DND-41 (cell line): ENCODE measurements at regions not wholly inside any gene's neighbourhood (a gene's known extent, or its start where the extent isn't known, plus 50 kb on each side); places are given as distances from the start of the nearest gene placed in this dataset.

Experiments
- ATAC-seq: fragments of 200-7000 bp; cut with Tn5 transposase; 3 replicates; pipeline ENCODE4 v1.9.1; 2021; ENCODE audit warnings: low read depth; ENCODE audit not compliant: insufficient read depth
- DNase-seq: peaks from one replicate; pipeline ENCODE4 v3.0.0-alpha.2; 2020
- H2AFZ ChIP-seq: 2 replicates; pipeline ENCODE4 v1.6.0; 2012; ENCODE audit warnings: low read depth, low read length
- H3K27ac ChIP-seq: 2 replicates; pipeline ENCODE4 v1.5.1; 2012; ENCODE audit warnings: low read length, inconsistent platforms
- H3K27me3 ChIP-seq: fragments of 200-600 bp; sonication (generic); 2 replicates; pipeline ENCODE4 v1.6.0; 2012; ENCODE audit warnings: low read length, mild to moderate bottlenecking, inconsistent platforms; ENCODE audit not compliant: insufficient read depth, poor library complexity
- H3K36me3 ChIP-seq: 2 replicates; pipeline ENCODE4 v1.5.1; 2012; ENCODE audit warnings: low read length, inconsistent platforms; ENCODE audit not compliant: insufficient read depth
- H3K4me1 ChIP-seq: 2 replicates; pipeline ENCODE4 v1.5.1; 2012; ENCODE audit warnings: mild to moderate bottlenecking, low read length; ENCODE audit not compliant: insufficient read depth
- H3K4me2 ChIP-seq: 2 replicates; pipeline ENCODE4 v1.6.0; 2012; ENCODE audit warnings: mild to moderate bottlenecking, moderate library complexity, low read length, inconsistent platforms; ENCODE audit not compliant: insufficient read depth
- H3K4me3 ChIP-seq, 2 experiments: fragments of 200-600 bp in 1 of 2; shearing (Covaris generic) in 1 of 2; 2 replicates each; pipeline ENCODE4 v1.5.1; 2012 to 2016; ENCODE audit warnings: inconsistent platforms in 2 of 2, low read length in 2 of 2, mild to moderate bottlenecking in 2 of 2, low read depth in 1 of 2, moderate library complexity in 1 of 2
- H3K79me2 ChIP-seq: 2 replicates; pipeline ENCODE4 v1.6.0; 2012; ENCODE audit warnings: low read length, inconsistent platforms; ENCODE audit not compliant: insufficient read depth
- H3K9ac ChIP-seq: 2 replicates; pipeline ENCODE4 v1.6.0; 2012; ENCODE audit warnings: low read depth, mild to moderate bottlenecking, inconsistent platforms, low read length, moderate library complexity
- H3K9me3 ChIP-seq: 2 replicates; pipeline ENCODE4 v1.5.1; 2012; ENCODE audit warnings: low read length, moderate library complexity, mild to moderate bottlenecking, inconsistent platforms; ENCODE audit not compliant: insufficient read depth, severe bottlenecking
- H4K20me1 ChIP-seq: 2 replicates; pipeline ENCODE4 v1.6.0; 2012; ENCODE audit warnings: low read length; ENCODE audit not compliant: insufficient read depth
- EZH2 ChIP-seq: IDR thresholded peaks from 3 replicates; pipeline ENCODE4 v1.6.1; 2012; ENCODE audit warnings: borderline replicate concordance, low read depth, mild to moderate bottlenecking, moderate library complexity, low read length, inconsistent platforms; ENCODE audit not compliant: severe bottlenecking
- TF ChIP-seq, protein P1 (sequence below): IDR thresholded peaks from 2 replicates; pipeline ENCODE4 v1.5.1; 2012; ENCODE audit warnings: borderline replicate concordance, low read length, moderate library complexity, mild to moderate bottlenecking; ENCODE audit not compliant: poor library complexity, severe bottlenecking; ENCODE audit errors: extremely low read depth

DNA sequence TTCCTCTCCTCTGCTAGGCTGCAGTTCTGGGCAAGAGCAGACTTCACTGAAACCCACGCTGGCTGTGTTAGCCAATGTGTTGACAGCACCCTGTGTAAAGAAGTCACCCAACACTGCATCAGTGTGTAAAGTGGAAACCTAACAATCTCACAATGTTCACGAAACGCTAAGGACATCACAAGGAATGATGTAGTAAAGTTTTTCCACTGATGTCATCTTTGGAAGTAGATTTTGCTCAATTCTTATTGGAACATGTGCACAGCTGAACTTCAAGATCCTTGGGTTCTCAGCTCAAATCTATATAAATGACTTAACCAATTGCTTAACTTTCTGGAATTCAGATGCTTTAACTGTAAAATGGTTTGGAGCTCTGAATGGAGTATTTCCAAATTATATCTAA is 1112.5 kb downstream of the TSN start:
- Histone ChIP-seq H4K20me1 (no peaks in the 10 kb centered on the region), H3K27ac (no peak overlapping the region), H2AFZ (no peak overlapping the region), H3K4me2 (no peak overlapping the region), H3K4me3 (no peak overlapping the region), H3K36me3 (no peaks in the 10 kb centered on the region), H3K79me2 (no peaks in the 10 kb centered on the region), H3K9me3 (no peaks in the 10 kb centered on the region), H3K27me3 (no peaks in the 10 kb centered on the region), H3K9ac (no peak overlapping the region), H3K4me1 (no peaks in the 10 kb centered on the region)
- DNase-seq (no peak), ATAC-seq (no peak)
- TF ChIP-seq EZH2 = no peak
- TF ChIP-seq, protein P1, sequence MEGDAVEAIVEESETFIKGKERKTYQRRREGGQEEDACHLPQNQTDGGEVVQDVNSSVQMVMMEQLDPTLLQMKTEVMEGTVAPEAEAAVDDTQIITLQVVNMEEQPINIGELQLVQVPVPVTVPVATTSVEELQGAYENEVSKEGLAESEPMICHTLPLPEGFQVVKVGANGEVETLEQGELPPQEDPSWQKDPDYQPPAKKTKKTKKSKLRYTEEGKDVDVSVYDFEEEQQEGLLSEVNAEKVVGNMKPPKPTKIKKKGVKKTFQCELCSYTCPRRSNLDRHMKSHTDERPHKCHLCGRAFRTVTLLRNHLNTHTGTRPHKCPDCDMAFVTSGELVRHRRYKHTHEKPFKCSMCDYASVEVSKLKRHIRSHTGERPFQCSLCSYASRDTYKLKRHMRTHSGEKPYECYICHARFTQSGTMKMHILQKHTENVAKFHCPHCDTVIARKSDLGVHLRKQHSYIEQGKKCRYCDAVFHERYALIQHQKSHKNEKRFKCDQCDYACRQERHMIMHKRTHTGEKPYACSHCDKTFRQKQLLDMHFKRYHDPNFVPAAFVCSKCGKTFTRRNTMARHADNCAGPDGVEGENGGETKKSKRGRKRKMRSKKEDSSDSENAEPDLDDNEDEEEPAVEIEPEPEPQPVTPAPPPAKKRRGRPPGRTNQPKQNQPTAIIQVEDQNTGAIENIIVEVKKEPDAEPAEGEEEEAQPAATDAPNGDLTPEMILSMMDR = no peak

DNA sequence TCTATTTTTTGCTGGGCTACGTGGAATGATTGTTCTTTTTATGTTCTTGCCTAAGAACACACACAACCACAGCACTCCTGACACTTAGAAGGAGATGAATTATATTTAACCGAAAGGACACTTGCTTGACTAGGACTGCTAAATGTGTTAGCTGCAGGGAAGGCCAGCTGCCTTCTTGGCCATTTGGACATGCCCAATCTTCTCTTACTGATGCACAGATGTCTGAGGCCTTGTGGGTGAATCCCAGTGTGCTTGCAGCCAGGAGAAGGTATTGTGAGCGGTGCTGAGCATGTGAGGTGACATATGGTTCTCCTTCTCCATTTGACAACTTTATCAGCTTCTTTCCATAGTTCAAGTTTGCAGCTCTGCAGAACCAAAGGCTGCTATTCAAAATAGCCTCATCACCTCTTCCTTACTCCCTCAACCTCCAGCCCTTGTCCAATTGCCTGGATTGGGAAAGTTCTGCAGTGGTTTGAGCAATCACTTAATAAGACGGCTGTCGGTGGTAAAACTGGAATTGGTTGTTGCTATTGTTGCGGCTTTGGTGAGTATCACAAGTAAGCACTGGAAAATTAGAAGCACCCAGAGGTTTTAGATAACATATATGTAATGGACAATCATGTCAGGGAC is 1113.3 kb downstream of the TSN start:
- H3K27ac ChIP-seq = no peak overlapping the region
- DNase-seq = no peak
- no peak overlapping the region for H3K9ac ChIP-seq
- H3K36me3 ChIP-seq = no peaks in the 10 kb centered on the region
- TF ChIP-seq, protein P1 = no peak
- no peak overlapping the region for H2AFZ ChIP-seq
- no peak overlapping the region for H3K4me3 ChIP-seq
- ATAC-seq = no peak
- H3K79me2 ChIP-seq = no peaks in the 10 kb centered on the region
- H3K27me3 ChIP-seq = no peaks in the 10 kb centered on the region
- H3K4me2 ChIP-seq = no peak overlapping the region
- no peaks in the 10 kb centered on the region for H4K20me1 ChIP-seq
- no peaks in the 10 kb centered on the region for H3K9me3 ChIP-seq
- no peaks in the 10 kb centered on the region for H3K4me1 ChIP-seq

DNA sequence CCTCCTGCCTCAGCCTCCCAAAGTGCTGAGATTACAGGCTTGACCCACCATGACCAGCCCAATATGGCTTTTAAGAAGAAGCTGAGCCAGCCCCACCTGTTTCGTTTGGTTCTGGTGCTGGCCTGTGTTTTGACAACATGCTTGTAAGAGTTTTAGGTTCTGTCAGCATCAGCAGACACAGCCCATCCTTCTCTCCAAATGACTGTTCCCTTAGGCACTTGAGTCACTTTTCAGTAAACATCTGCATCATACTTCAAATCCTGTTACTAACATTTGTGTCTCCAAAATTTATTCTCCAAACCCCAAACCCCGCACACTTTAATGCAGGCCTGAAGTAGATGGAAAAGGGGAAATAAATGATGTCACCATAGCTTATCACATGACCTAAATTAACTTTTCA is 1118.5 kb downstream of the TSN start:
- H4K20me1 ChIP-seq = no peaks in the 10 kb centered on the region
- TF ChIP-seq, protein P1 = no peak
- no peak for TF ChIP-seq EZH2
- no peak overlapping the region for H2AFZ ChIP-seq
- no peaks in the 10 kb centered on the region for H3K4me1 ChIP-seq
- no peaks in the 10 kb centered on the region for H3K27me3 ChIP-seq
- no peak overlapping the region for H3K9ac ChIP-seq
- ATAC-seq (no peak), DNase-seq (no peak)
- H3K27ac ChIP-seq = no peak overlapping the region
- H3K9me3 ChIP-seq = no peaks in the 10 kb centered on the region
- no peak overlapping the region for H3K4me2 ChIP-seq
- no peak overlapping the region for H3K4me3 ChIP-seq
- H3K79me2 ChIP-seq = no peaks in the 10 kb centered on the region
- no peaks in the 10 kb centered on the region for H3K36me3 ChIP-seq
